HG03175 (cell line): ENCODE measurements at regions not wholly inside any gene's neighbourhood (a gene's known extent, or its start where the extent isn't known, plus 50 kb on each side); places are given as distances from the start of the nearest gene placed in this dataset.
"Not testable (repeated sequence)": the region's sequence is repeated elsewhere in the genome, so short reads cannot be mapped to it uniquely, and the experiment has no call there.

Experiments
- ATAC-seq: cut with Tn5 transposase; IDR thresholded peaks from one replicate; pipeline ENCODE4 v1.9.1; 2021; ENCODE audit warnings: mild to moderate bottlenecking, moderate library complexity; ENCODE audit not compliant: unreplicated experiment

DNA sequence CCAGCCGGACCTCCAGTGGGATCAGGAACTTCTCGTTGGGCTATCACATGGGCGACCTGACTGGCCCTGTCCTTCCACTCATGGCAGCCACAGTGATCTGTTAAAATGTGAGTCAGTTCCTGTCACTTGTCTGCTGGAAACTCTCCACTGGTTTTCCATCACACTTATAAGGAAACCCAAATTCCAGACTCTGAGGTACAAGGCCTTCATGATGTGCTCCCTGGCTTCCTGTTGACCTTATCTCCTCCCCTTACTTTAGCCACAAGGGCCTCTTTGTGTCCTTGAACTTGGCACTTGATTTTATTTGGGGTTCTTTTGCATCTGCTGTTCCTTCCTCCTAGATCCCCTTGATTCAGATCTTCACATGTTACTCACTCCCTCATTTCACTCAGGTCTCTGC is 96.8 kb downstream of the TENT5C start:
- ATAC-seq: no peak

DNA sequence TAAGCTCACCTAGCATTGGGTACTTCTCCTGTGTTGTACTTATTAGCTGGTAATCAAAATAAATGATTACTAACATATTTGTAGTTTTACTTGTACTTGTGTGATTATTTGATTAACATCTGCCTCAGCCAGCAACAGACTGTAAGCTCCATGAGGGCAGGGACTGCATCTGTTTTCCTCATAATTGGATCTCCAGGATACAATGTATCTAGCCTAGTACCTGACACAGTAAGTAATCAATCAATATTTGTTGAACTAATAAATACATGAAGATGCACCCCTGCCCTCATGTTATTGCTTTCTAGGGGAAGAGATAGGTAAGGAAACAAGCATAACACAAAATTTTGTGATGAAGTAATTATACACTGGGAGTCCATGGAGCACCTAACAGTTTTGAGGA is 101.5 kb downstream of the TENT5C start:
- no peak for ATAC-seq

DNA sequence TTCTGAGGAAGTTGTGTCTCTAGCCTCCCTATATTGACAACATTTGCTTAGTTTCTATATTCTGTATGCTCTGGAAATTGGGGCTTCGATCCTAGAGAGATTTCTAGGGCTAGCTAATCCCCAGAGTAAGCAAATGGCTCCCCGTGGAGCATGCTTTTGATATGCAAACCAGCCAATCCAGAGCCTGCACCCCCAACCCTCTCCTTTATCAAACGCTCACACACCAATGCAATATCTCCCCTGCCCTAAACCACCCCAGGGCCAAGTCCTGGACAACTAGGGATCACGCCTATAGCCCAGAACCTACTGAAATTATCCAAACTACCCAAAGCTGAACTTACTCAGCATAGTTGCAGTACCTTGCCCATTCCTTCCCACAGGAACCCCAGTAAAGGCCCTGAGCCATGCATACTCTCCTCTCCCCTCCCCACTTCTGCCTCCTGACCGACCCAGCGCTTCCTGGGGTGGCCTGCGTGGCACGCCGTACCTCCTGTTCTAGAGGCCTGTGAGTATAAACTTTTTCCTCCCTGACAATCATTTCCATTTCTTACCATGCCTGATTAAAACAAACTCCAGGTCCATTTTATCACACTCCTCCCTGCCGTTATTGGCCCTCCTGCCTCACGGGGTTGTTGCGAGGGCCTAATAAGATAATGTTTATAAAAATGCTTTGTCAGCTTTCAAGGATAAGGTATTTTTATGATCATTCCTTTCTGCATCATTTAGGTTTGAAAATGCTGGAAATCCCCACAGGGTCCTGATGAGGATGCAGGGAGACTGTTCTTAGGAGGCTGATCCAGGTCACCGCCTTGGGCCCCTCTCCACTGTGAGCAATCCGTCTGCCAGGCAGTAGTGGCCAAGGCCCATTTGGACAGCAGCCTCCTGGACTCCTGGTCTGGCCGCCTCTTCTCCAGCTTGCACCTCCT is 102.7 kb downstream of the TENT5C start:
- no peak for ATAC-seq

DNA sequence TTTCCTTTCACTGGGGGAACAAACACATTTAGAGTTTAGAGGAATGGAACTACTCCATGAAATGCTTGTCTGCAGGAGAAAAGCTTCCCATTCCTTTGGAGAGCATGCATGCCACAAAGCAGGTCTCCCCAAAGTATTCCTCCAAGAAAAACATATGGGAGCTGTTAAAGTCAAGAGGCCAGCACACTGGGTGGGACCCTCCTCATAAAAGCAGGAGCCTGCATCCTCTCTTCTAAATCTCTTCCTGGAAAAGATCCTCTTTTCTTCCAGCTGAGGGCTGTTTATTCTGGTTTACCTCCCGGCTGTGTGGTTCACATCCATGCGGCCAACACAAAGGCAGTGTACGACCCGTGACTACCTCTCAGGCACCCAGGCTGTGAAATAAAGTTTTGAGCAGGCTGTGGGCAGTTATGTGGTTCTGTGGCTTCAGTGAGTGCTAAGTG is 103.4 kb downstream of the TENT5C start:
- no peak for ATAC-seq

DNA sequence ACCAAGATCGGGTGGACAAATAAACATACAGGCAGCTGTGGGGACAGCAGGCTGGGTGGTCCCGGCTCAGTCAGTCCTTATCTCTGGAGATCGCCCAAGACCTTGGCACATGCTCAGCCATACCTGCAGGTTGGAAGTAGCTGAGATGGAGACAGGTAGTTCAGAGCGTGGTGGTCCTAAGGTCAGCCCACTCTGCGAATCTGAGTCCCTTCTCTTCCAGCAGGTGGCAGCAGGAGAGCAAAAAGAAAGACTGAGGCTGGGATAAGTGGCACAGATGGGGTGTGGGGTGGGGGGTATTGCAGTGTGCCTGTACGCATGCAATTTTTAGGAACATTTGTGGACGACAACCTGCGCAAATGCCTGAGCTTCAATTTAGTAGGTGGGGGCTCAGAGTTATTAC is 104.9 kb downstream of the TENT5C start:
- ATAC-seq: no peak

DNA sequence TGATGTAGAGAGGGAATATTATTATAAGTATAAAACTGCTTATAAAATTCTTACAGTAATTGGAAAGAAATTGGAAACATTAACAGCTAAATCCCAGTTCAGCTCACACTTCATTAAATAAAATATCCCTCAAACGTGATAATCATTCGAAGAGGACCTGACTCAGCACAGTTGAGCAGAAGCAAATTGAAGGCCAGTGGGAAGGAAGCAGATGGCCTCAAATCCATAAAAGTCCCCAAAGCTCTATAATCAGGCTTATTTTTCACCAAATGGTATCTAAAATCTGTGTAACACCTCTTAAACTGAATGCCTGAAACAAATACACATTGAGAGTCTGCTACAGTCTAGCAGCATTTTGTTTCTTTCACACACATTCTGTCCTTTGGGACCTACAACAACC is 106.8 kb downstream of the TENT5C start:
- no peak for ATAC-seq

DNA sequence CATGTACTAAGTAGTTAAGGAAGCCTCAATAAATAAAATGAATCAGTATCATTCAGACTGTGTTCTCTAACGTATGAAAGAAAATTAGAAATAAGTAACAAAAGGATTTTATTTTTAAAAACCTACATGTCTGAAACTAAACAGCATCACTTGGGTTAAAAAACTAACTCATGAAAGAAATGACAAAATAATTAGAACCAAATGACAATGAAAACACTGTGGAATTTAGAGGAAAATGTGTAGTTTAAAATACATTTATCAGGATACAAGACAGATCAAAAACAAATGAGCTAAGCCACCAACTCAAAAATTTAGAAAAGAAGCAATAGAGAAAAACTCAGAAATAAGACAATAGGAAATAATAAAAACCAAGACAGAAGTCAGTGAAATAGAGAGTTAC is 108.7 kb downstream of the TENT5C start:
- no peak for ATAC-seq

DNA sequence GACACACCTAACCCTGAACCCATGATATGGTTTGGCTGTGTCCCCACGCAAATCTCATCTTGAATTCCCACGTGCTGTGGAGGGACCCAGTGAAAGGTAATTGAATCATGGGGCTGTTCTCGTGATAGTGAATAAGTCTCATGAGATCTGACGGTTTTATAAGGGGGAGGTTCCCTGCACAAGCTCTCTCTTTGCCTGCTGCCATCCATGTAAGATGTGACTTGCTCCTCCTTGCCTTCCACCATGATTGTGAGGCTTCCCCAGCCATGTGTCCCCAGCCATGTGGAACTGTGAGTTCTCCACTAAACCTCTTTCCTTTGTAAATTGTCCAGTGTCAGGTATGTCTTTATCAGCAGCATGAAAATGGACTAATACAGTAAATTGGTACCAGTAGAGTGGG is 110.2 kb downstream of the TENT5C start:
- not testable (repeated sequence) for ATAC-seq

DNA sequence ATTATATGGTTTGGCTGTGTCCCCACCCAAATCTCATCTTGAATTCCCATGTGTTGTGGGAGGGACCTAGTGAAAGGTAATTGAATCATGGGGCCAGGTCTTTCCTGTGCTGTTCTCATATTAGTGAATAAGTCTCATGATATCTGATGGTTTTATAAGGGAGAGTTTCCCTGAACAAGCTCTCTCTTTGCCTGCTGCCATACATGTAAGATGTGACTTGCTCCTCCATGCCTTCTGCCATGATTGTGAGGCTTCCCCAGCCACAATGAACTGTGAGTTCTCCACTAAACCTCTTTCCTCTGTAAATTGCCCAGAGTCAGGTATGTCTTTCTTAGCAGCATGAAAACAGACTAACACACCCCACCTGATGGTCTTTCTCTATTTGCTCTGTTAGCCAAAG is 112.1 kb downstream of the TENT5C start:
- not testable (repeated sequence) for ATAC-seq

DNA sequence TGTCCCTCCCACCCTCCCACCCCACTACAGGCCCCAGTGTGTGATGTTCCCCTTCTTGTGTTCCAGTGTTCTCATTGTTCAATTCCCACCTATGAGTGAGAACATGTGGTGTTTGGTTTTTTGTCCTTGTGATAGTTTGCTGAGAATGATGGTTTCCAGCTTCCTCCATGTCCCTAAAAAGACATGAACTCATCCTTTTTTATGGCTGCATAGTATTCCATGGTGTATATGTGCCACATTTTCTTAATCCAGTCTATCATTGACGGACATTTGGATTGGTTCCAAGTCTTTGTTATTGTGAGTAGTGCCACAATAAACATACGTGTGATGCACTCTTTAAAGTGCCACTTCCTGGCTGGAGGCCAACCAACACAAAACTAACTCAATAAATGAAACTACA is 112.7 kb downstream of the TENT5C start:
- ATAC-seq: not testable (repeated sequence)

DNA sequence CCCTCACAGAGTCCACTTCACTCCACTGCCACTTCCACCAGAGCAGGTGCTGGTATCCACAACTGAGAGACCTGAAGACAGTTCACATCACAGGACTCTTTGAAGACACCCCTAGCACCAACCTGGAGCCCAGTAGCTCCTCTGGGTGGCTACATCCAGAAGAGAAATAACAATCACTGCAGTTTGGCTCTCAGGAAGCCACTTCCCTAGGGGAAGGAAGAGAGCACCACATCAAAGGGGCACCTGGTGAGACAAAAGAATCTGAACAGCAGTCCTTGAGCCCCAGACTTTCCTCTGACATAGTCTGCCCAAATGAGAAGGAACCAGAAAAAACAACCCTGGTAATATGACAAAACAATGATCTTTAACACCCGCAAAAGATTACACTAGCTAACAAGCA is 113.2 kb downstream of the TENT5C start:
- ATAC-seq: no peak

DNA sequence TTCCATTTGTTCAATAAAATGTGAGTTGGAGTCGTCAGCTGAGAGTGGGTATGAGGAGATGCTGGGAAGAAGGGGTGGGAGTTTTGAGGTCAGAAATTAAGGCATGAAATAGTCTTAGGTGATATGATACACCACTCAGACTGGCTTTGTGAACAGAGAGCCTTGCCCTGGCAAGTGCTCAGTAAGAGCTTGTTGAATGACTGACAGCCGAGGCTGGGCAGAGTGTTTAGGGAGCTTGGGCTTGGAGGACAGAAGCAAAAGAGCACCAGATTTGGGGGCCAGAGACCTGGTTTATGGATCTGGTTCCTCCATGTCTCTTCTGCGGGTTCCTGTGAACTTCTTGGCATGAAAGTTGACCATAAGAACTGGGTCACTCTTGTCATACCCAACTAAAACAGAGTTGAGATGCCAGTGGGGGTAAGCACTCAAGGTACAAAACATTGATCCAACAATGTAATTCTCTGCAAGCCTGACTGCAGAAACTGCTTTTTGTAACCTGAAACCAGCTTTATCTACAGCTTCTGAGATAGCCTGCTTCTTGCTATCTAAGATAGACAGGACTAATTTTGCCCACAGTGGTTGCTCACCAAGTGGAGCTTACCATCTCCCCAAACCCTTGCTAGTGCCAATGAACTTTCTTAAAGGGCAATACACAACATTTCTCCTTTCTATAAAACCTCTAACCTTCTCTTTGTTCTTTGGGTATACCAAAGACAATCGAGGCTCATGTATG is 126.4 kb downstream of the TENT5C start:
- ATAC-seq: no peak

DNA sequence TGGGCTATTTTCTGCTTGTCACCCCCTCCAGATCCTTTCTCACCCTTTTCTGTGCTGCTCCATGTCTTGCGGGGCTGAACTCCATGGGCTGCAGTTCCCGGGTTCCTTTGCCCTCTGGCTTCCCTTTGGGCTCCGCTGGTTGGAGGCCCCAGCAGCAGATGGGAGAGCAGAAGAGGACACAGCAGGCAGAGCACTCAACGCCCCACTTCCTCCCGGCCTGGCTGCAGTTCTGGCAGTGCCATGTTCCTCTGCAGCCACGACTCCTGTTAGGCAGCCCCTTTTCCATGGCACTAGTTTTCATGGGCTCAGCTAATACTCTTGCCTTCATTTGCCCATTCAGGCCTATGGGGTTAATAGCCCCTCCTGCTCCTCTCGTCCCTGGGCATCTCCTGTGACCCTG is 127.1 kb downstream of the TENT5C start:
- no peak for ATAC-seq

DNA sequence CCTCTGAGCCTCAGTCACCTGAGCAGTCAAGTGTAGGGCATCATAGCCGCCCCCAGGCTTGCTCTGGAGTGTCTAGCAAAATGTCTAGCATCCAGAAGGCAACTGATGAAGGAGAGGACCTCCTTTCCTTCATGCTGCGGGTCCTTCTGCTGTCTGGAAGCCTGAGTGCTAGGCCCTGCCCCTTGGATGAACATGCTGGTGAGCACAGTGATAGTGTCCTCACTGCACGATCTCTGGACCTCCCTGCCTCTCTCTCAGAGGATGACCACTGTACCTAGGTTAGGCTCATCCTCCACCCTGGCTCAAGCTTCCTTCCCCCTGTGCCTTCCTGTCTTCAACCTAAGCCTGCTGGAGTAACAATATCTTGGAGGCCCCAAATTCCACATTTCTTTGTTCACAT is 128.6 kb downstream of the TENT5C start:
- no peak for ATAC-seq

DNA sequence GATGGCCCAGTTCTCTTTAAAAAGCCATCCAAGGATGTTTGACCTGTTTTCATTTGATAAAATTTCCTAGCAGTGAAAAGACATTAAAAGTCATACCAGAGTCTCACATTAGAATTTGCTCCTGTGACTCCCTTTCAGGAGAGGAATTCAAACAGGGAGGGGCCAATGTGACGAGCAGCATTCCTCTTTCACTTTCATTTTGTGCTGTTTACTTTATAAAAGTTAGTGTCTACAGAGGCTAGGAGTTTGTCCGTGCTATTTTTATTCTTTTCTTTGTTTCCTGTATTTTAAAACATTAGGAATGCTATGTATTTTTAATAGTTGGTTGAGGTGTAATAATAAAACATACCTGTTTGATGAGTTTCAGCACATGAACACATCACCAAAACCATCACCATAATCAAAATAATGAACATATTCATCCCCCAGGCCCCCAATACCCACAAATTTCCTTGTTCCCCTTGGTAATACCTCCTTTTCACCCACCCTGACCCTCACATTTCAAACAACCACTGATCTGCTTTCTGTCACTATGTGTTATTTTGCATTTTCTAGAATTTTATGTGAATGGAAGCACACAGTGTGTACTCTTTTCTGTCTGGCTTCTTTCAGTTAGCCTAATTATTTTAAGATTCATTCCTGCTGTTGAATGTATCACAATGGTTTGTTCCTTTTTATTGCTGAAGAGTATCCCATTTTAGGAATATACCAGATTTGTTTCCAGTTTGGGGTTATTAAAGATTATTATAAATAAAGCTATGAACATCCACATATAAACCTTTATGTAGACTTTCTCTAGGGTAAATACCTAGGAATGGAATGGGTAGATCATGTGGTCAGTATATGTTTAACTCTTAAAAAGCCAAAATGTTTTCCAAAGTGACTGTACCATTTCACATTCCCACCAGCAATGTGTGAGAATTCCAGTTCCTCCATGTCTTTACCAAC is 129.5 kb downstream of the TENT5C start:
- no peak for ATAC-seq

DNA sequence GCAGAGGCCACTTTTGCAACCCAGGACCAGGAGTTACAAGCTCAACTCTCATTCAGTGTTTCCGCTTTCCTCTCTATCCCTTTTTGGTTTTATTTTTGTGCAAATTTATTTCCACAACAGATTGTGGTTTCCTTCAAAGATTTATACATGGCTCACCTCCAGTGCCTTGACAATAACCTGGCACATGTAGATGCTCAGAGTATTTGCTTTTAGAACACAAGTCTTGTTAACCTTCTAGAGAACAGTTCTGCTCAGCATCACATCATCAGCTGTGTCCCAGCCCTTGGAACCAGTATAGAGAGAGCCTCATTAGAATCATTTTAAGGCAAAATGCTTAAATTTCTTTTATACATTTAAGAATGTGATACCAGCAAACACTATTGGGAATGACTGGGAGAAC is 133.7 kb downstream of the TENT5C start:
- no peak for ATAC-seq

DNA sequence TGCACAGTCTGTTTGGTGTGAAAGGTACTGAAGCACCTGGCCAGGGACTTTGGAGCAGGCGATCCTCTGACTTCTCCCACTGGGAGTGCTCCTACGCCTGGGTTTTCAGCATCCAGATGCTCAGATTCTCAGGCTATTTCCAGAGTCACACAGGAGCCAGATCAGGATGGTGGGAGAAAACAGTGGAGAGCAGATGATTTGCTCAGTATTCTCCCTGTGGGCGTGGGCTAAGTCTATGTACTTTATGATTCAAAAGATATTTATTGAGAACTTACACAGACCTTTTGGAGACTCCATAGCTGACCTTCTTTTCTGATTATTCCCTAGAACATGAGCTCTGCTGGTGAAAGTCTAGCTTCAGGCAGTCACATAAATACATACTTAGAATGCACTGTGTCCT is 134.6 kb downstream of the TENT5C start:
- ATAC-seq: no peak

DNA sequence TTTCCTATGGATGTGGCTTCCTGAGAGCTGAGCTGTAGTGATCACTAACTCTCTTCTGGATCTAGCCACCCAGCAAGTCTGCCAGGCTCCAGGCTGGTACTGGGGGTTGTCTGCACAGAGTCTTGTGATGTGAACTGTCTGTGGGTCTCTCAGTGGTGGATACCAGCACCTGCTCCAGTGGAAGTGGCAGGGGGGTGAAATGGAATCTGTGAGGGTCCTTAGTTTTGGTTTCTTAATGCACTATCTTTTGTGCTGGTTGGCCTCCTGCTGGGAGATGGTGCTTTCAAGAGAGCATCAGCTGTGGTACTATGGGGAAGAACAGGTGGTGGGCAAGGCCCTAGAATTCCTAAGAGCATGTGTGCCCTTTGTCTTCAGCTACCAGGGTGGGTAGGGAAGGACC is 140.7 kb downstream of the TENT5C start:
- ATAC-seq: not testable (repeated sequence)

DNA sequence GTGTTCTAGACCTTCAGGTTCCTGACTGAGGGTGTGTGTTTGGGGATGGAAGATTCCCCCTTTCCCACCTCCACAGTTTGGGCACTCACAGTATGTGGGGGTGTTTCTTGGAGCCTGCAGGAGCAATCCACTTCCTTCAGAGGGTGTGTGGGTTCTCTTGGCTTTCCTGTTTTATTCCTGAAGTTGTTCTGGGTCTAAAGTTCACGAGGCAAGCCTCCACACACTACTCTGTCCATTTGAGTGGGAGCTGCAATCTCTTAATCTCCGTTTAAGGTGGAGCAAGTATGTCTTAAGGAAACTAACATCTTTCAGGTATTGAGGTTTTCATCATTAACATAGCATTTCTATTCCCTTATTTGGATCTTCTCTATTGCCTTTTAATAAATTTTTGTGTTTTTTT is 141.8 kb downstream of the TENT5C start:
- ATAC-seq: no peak

DNA sequence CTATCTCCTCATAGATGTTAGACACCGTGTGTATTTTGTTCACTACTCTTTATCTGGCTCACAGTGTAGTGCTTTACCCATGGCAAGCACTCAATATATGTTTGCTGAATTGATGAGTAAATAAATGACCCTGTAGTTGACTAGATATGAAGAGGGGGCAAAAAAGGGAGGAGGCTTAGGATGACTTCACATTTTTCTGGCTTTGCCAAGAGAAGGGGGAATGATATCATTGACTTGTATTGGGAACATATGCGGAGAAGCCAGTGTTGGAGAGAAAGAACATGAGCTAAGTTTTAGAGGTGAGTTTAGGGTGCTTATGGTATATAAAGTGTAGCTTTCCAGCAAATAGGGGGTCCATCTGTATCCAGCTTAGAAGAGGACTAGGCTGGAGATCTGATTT is 145.5 kb downstream of the TENT5C start:
- ATAC-seq: no peak

DNA sequence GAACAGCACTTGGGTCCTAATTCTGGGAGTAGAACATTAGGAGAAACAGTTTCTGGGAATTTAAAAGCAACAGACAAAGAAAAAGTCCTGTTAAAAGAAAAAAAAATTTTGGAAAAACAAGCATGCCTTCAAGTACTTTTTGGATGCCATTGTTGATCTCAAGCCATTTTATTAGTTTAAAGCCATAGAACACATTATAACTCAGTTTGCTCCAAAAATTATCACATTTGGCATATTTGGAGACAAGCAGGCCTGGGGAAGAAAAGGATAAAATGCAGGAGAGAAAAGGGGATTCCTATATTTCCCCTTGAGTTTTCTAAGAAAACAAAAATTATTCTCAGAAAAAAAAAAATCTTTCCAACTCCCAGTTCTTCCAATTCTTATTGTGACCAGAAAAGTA is 146.8 kb downstream of the TENT5C start:
- no peak for ATAC-seq
